Liver (tissue), 3 donors: ENCODE measurements at regions not wholly inside any gene's neighbourhood (a gene's known extent, or its start where the extent isn't known, plus 50 kb on each side); places are given as distances from the start of the nearest gene placed in this dataset.

Source experiments
- ATF3 ChIP-seq: IDR thresholded peaks from 2 replicates; pipeline ENCODE4 v1.6.1; 2016; ENCODE audit warnings: antibody characterized with exemption
- CTCF ChIP-seq: fragments of 150-350 bp; IDR thresholded peaks from 2 replicates; pipeline ENCODE4 v1.5.1; 2017; ENCODE audit warnings: improper control_type of control experiment, low read depth, low read length; ENCODE audit not compliant: missing input control
- FOXA2 ChIP-seq: IDR thresholded peaks from 2 replicates; pipeline ENCODE4 v1.6.1; 2016; ENCODE audit warnings: antibody characterized with exemption
- GABPA ChIP-seq, 2 donors: IDR thresholded peaks in 1 of 2; conservative IDR thresholded peaks in 1 of 2; 2 replicates each; pipeline ENCODE4 v1.6.1; 2016; ENCODE audit warnings: antibody characterized with exemption in 2 of 2, mild to moderate bottlenecking in 1 of 2, moderate library complexity in 1 of 2
- MAX ChIP-seq: IDR thresholded peaks from 2 replicates; pipeline ENCODE4 v1.6.1; 2016; ENCODE audit warnings: antibody characterized with exemption
- RAD21 ChIP-seq, 2 donors: IDR thresholded peaks; 2 replicates each; pipeline ENCODE4 v1.6.1; 2016; ENCODE audit warnings: antibody characterized with exemption in 2 of 2, mild to moderate bottlenecking in 2 of 2
- RXRA ChIP-seq, 2 donors: IDR thresholded peaks; 2 replicates each; pipeline ENCODE4 v1.6.1; 2017 to 2018; ENCODE audit warnings: antibody characterized with exemption in 2 of 2, mild to moderate bottlenecking in 1 of 2
- donor health status: healthy.
- donor health status: healthy.

- TF ChIP-seq ATF3 = no peak
- TF ChIP-seq CTCF = no peak
- TF ChIP-seq GABPA (IDR thresholded peaks at IDR 0.05 in 1 of 2, conservative IDR thresholded peaks at IDR 0.05 in 1 of 2) = no peak
- TF ChIP-seq FOXA2 = no peak
- TF ChIP-seq RAD21 (IDR thresholded peaks at IDR 0.05) = no peak
- TF ChIP-seq RXRA (IDR thresholded peaks at IDR 0.05) = no peak
- TF ChIP-seq MAX = no peak
Measured at GRCh38 chr20:57849121-57849520, 139.3 kb upstream of the PMEPA1 start.
